Thyroid gland (tissue), 4 donors: ENCODE measurements at regions not wholly inside any gene's neighbourhood (a gene's known extent, or its start where the extent isn't known, plus 50 kb on each side); places are given as distances from the start of the nearest gene placed in this dataset.

Experiments
- CTCF ChIP-seq, 6 experiments: fragments of 200-600 bp in 3 of 6; fragments of 450-650 bp in 3 of 6; sonication (generic) in 3 of 6; IDR thresholded peaks; one replicate each; pipeline ENCODE4 v1.5.1; 2016 to 2019; ENCODE audit warnings: antibody characterized with exemption in 6 of 6, mild to moderate bottlenecking in 2 of 6, inconsistent platforms in 1 of 6, moderate library complexity in 1 of 6
- POLR2A ChIP-seq, 2 donors: fragments of 450-650 bp; IDR thresholded peaks; one replicate each; pipeline ENCODE4 v1.6.1; 2017; ENCODE audit warnings: antibody characterized with exemption in 2 of 2, mild to moderate bottlenecking in 2 of 2, moderate library complexity in 1 of 2

GRCh38 chr6:103231181-103231580 is 1628.5 kb downstream of the HACE1 start:
- TF ChIP-seq CTCF (IDR thresholded peaks at IDR 0.05) (no peak), POLR2A (IDR thresholded peaks at IDR 0.05) (no peak)
